ENCODE measurements at regions not wholly inside any gene's neighbourhood (a gene's known extent, or its start where the extent isn't known, plus 50 kb on each side); places are given as distances from the start of the nearest gene placed in this dataset.
"Not testable (repeated sequence)": the region's sequence is repeated elsewhere in the genome, so short reads cannot be mapped to it uniquely, and the experiment has no call there.

GRCh38 chr4:188578657-188579056 lies 439.4 kb downstream of the TRIML1 start:
- no peak for DNase-seq

GRCh38 chr4:188596021-188596420 lies 456.8 kb downstream of the TRIML1 start:
- DNase-seq, result no peak

- DNase-seq, result no peak
Observed at GRCh38 chr4:188603646-188604045, 464.4 kb downstream of the TRIML1 start.

GRCh38 chr4:188606635-188607034 lies 467.4 kb downstream of the TRIML1 start:
- no peak for DNase-seq

GRCh38 chr4:188611143-188611542 lies 471.9 kb downstream of the TRIML1 start:
- no peak for DNase-seq

- DNase-seq, result no peak
Observed at GRCh38 chr4:188612659-188613058, 473.4 kb downstream of the TRIML1 start.

- DNase-seq, result no peak
Observed at GRCh38 chr4:188613976-188614375, 474.7 kb downstream of the TRIML1 start.

GRCh38 chr4:188619456-188620149 lies 480.4 kb downstream of the TRIML1 start:
- DNase-seq, result no peak

- no peak for DNase-seq
Observed at GRCh38 chr4:188620608-188621007, 481.4 kb downstream of the TRIML1 start.

- DNase-seq, result no peak
Observed at GRCh38 chr4:188623314-188623854, 484.1 kb downstream of the TRIML1 start.

- no peak for DNase-seq
Observed at GRCh38 chr4:188624370-188624769, 485.1 kb downstream of the TRIML1 start.

GRCh38 chr4:188627892-188628291 lies 488.7 kb downstream of the TRIML1 start:
- DNase-seq, result no peak

- no peak for DNase-seq
Observed at GRCh38 chr4:188639479-188640100, 500.3 kb downstream of the TRIML1 start.

- no peak for DNase-seq
Observed at GRCh38 chr4:188647820-188648370, 508.7 kb downstream of the TRIML1 start.

- no peak for DNase-seq
Observed at GRCh38 chr4:188649635-188650034, 510.4 kb downstream of the TRIML1 start.

- no peak for DNase-seq
Observed at GRCh38 chr4:188650516-188650915, 511.3 kb downstream of the TRIML1 start.

- no peak for DNase-seq
Observed at GRCh38 chr4:188657365-188657764, 518.1 kb downstream of the TRIML1 start.

- DNase-seq, result no peak
Observed at GRCh38 chr4:188658958-188659522, 519.8 kb downstream of the TRIML1 start.

- DNase-seq, result no peak
Observed at GRCh38 chr4:188660796-188661195, 521.6 kb downstream of the TRIML1 start.

GRCh38 chr4:188661502-188661901 lies 522.3 kb downstream of the TRIML1 start:
- no peak for DNase-seq

GRCh38 chr4:188663369-188663768 lies 524.1 kb downstream of the TRIML1 start:
- DNase-seq, result no peak

GRCh38 chr4:188665491-188666457 lies 526.5 kb downstream of the TRIML1 start:
- DNase-seq, result no peak

GRCh38 chr4:188678691-188679090 lies 539.5 kb downstream of the TRIML1 start:
- not testable (repeated sequence) for DNase-seq

All from NCI-H1694 treated with DMSO at 0.1 percent for 48 hours (cell line).